GM12864 (cell line): ENCODE measurements at regions not wholly inside any gene's neighbourhood (a gene's known extent, or its start where the extent isn't known, plus 50 kb on each side); places are given as distances from the start of the nearest gene placed in this dataset.

Source experiments
- DNase-seq: peaks from one replicate; pipeline ENCODE4 v3.0.0-alpha.2; 2011; ENCODE audit warnings: low read depth
- H3K4me3 ChIP-seq: 2 replicates; pipeline ENCODE4 v1.5.1; 2011; ENCODE audit warnings: mild to moderate bottlenecking, low read depth, low read length, control low read depth
- TF ChIP-seq, protein P1 (sequence below): IDR thresholded peaks from 2 replicates; pipeline ENCODE4 v1.5.1; 2011; ENCODE audit warnings: low read depth, mild to moderate bottlenecking, moderate library complexity, low read length, control low read depth, inconsistent platforms; ENCODE audit errors: missing control alignments

DNA sequence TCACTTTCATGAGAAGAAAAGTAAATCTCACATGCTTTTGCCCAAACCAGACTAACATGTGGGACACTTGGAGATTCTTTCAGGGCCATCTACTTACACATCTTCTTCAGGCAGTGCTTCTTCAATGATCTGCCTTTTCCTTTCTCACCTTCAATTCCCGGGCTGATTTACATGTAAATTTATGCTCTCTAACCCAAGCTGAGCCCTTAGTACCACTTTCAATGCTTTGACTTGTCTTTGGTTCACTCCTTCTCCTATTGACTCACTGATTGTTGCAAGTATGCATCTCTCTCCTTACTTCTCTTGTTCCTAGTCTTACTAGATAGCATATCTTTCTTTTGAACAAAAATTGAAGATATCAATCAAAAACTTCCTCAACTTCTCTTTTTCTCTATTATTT, 154.2 kb upstream of the DEPDC1 start:
- TF ChIP-seq, protein P1, sequence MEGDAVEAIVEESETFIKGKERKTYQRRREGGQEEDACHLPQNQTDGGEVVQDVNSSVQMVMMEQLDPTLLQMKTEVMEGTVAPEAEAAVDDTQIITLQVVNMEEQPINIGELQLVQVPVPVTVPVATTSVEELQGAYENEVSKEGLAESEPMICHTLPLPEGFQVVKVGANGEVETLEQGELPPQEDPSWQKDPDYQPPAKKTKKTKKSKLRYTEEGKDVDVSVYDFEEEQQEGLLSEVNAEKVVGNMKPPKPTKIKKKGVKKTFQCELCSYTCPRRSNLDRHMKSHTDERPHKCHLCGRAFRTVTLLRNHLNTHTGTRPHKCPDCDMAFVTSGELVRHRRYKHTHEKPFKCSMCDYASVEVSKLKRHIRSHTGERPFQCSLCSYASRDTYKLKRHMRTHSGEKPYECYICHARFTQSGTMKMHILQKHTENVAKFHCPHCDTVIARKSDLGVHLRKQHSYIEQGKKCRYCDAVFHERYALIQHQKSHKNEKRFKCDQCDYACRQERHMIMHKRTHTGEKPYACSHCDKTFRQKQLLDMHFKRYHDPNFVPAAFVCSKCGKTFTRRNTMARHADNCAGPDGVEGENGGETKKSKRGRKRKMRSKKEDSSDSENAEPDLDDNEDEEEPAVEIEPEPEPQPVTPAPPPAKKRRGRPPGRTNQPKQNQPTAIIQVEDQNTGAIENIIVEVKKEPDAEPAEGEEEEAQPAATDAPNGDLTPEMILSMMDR: no peak
- no peak overlapping the region for H3K4me3 ChIP-seq
- DNase-seq: no peak

DNA sequence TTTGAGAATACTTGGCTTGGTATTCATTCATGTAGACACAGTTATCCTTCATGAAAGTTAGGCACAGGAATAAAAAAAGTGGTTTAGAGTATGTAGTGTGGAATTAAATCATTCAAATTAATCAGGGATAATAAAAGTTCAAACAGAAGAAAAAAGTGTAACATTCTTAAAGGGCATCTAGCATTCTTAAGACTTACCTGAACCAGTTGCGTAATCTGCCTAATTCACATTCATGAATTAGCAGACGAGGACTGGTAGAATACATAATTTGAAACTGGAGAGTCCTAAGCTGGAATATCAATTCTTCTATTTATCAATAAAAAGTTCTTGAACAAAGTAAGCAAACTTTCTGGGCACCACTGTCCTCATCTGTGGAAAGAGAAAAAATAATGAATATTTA, 157.0 kb upstream of the DEPDC1 start:
- TF ChIP-seq, protein P1: no peak
- no peak overlapping the region for H3K4me3 ChIP-seq
- DNase-seq: no peak

DNA sequence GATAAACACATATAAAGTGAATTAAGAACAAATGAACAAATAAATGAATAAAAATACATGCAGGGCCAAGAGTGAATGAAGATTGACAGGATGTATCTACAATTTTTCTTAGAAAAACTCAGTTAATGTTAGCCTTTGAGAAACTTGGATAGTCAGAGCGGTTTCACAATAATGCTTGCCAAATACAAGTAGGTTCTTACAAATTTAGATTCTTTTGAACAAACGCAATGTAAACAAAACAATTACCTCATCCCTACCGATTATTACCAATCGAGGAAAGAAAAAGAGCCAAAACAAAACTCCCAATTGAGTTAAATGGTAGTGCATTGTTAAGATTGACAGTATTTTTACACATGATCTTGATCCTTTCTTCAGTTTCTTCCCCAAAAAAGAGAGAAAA, 176.9 kb upstream of the DEPDC1 start:
- TF ChIP-seq, protein P1: no peak
- DNase-seq: no peak
- H3K4me3 ChIP-seq: no peak overlapping the region

DNA sequence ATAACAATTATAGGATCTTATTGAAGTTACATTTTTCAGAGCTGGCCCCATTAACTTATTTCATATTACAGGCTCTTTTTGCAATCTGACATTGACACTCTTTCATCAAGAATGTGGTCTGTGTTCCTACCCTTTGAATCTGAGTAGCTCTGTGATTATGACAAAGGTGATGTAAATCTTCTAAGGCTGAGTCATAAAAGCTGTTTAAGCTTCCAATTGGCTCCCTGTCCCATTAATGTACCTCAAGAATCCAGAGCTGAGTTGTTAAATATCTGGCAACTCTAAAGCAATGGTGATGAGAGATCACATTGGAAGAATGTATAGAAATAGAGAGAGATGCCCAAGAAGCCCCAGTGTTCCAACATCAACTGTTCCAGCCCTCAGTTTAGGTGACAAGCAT, 178.5 kb upstream of the DEPDC1 start:
- H3K4me3 ChIP-seq: no peak overlapping the region
- DNase-seq: no peak
- TF ChIP-seq, protein P1: no peak

DNA sequence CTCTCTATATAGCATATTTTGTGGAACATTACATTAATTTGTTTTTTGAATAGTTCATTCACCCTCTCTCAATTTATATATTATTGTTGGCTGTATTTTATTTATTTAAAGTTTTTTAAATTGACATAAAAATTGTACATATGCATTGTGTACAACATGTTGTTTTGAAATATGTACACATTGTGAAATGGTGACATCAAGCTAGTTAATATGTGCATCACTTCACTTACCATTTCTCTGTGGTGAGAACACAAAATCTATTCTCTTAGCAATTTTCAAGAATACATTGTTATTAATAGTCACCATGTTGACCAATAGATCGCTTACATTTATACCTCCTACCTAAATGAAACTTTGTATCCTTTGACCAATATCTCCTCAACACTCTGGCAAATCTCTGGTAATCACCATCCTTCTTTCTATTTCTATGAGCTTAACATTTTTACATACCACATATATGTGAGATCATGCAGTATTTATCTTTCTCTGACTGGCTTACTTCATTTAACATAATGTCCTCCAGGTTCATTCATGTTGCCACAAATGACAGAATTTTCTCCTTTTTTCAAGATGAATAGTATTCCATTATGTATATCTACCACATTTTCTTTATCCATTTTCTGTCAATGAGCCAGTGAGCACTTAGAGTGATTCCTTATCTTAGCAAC, 180.9 kb upstream of the DEPDC1 start:
- H3K4me3 ChIP-seq: no peak overlapping the region
- TF ChIP-seq, protein P1: no peak
- DNase-seq: no peak

DNA sequence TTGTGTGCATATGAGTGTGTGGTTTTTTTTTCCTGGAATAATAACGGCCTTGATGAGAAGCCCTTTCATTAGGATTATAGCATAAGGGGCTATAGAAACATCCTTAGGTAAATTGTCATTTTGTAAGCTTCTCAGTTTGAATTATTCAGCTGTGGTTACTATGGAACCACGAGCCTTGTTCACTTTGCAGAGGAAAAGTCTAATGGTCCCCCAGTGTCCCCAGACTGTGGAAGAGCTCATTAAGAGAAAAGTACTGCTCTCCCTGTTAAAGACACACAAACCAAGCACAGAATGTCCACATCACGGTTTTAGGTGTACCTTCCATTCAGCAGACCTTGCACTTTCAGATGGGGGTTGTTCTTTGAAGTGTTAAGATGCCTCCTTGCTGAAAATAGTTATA, 199.3 kb upstream of the DEPDC1 start:
- TF ChIP-seq, protein P1: no peak
- DNase-seq: no peak
- no peak overlapping the region for H3K4me3 ChIP-seq

DNA sequence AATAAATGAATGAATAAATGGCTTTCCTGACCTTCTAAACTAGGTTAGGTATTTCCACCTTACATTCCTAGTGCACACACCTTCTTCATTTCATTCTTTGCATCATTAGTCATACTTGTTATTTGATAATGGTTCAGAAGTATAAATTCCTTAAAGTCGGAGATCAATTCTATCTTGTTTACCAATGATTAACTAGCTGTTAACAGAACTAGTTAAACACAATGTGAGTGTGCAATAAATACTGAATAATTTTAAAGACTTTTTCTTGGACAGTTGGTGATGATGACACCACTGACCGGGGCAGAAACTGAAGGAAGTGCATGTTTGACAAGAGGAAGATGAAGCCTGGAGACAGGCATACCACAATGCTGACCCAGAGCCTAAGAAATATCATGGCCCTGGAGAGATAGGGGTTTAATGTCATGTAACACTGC, 207.1 kb upstream of the DEPDC1 start:
- no peak overlapping the region for H3K4me3 ChIP-seq
- TF ChIP-seq, protein P1: no peak
- no peak for DNase-seq
